Coronary artery (tissue), 2 donors: ENCODE measurements at regions not wholly inside any gene's neighbourhood (a gene's known extent, or its start where the extent isn't known, plus 50 kb on each side); places are given as distances from the start of the nearest gene placed in this dataset.

ENCODE experiments used
- DNase-seq: peaks from one replicate; pipeline ENCODE4 v3.0.0-alpha.2; 2017; ENCODE audit warnings: low spot score
- H3K27ac ChIP-seq, 2 donors: fragments of 200-600 bp; sonication (generic); one replicate each; pipeline ENCODE4 v1.5.1; 2016 to 2019
- H3K4me3 ChIP-seq: fragments of 200-600 bp; sonication (generic); 2 replicates; pipeline ENCODE4 v1.5.1; 2016; ENCODE audit warnings: mild to moderate bottlenecking, moderate library complexity
- CTCF ChIP-seq: fragments of 200-600 bp; sonication (generic); IDR thresholded peaks from one replicate; pipeline ENCODE4 v1.5.1; 2019; ENCODE audit warnings: antibody characterized with exemption

- Histone ChIP-seq H3K27ac (no peak overlapping the region), H3K4me3 (no peak overlapping the region)
- DNase-seq = no peak
- TF ChIP-seq CTCF = no peak
Measured at GRCh38 chr16:17666293-17666692, 195.5 kb upstream of the XYLT1 start.

GRCh38 chr16:17658881-17659280, 188.1 kb upstream of the XYLT1 start:
- no peak overlapping the region for H3K4me3 ChIP-seq
- DNase-seq = no peak
- TF ChIP-seq CTCF = no peak
- no peak overlapping the region for H3K27ac ChIP-seq

GRCh38 chr16:17657045-17657444, 186.3 kb upstream of the XYLT1 start:
- DNase-seq = no peak
- TF ChIP-seq CTCF = no peak
- Histone ChIP-seq H3K27ac (no peak overlapping the region), H3K4me3 (no peak overlapping the region)

- TF ChIP-seq CTCF = no peak
- DNase-seq = no peak
- Histone ChIP-seq H3K27ac (no peak overlapping the region), H3K4me3 (no peak overlapping the region)
Measured at GRCh38 chr16:17654571-17654970, 183.8 kb upstream of the XYLT1 start.

- H3K4me3 ChIP-seq = no peak overlapping the region
- H3K27ac ChIP-seq = no peak overlapping the region
- no peak for DNase-seq
- no peak for TF ChIP-seq CTCF
Measured at GRCh38 chr16:17654142-17654541, 183.4 kb upstream of the XYLT1 start.

- H3K4me3 ChIP-seq = no peak overlapping the region
- no peak for DNase-seq
- no peak for TF ChIP-seq CTCF
- H3K27ac ChIP-seq = no peak overlapping the region
Measured at GRCh38 chr16:17647879-17648872, 177.4 kb upstream of the XYLT1 start.

- no peak overlapping the region for H3K4me3 ChIP-seq
- H3K27ac ChIP-seq = no peak overlapping the region
- DNase-seq = no peak
- no peak for TF ChIP-seq CTCF
Measured at GRCh38 chr16:17643935-17644334, 173.2 kb upstream of the XYLT1 start.
